ENCODE measurements at regions not wholly inside any gene's neighbourhood (a gene's known extent, or its start where the extent isn't known, plus 50 kb on each side); places are given as distances from the start of the nearest gene placed in this dataset.

GRCh38 chr4:130922955-130923354, 1827.0 kb downstream of the C4orf33 start:
- TF ChIP-seq CTCF (IDR thresholded peaks at IDR 0.05; ENCODE audit: low read depth, low read length) (no peak), EZH2phosphoT487 (IDR thresholded peaks at IDR 0.05; ENCODE audit: low read depth) (no peak)
- H3K27ac ChIP-seq (ENCODE audit: low read length): no peak overlapping the region
- H3K4me2 ChIP-seq (ENCODE audit: low read length): no peak overlapping the region
- no peaks in the 10 kb centered on the region for H3K27me3 ChIP-seq (ENCODE audit: low read depth, low read length)
- no peaks in the 10 kb centered on the region for H3K36me3 ChIP-seq (replicated peaks; ENCODE audit: low read depth, low read length)
- H2AFZ ChIP-seq (ENCODE audit: low read depth, low read length): no peak overlapping the region
- H3K9me3 ChIP-seq (ENCODE audit: insufficient read depth, low read length): peaks cover 3% of the 10 kb centered on the region; the same call in 1 of the 2 replicates
- H3K9ac ChIP-seq (ENCODE audit: low read length): no peak overlapping the region
- no peaks in the 10 kb centered on the region for H3K4me1 ChIP-seq (ENCODE audit: low read length)
- no peak overlapping the region for H3K4me3 ChIP-seq (ENCODE audit: low read length)
- no peaks in the 10 kb centered on the region for H4K20me1 ChIP-seq (ENCODE audit: insufficient read depth, low read length)
- no peaks in the 10 kb centered on the region for H3K79me2 ChIP-seq (ENCODE audit: low read length)

- Histone ChIP-seq H2AFZ (ENCODE audit: low read depth, low read length) (no peak overlapping the region), H3K27me3 (ENCODE audit: low read depth, low read length) (no peaks in the 10 kb centered on the region), H3K27ac (ENCODE audit: low read length) (no peak overlapping the region), H3K36me3 (replicated peaks; ENCODE audit: low read depth, low read length) (no peaks in the 10 kb centered on the region), H3K9ac (ENCODE audit: low read length) (no peak overlapping the region), H3K4me2 (ENCODE audit: low read length) (no peak overlapping the region), H4K20me1 (ENCODE audit: insufficient read depth, low read length) (no peaks in the 10 kb centered on the region), H3K79me2 (ENCODE audit: low read length) (no peaks in the 10 kb centered on the region), H3K9me3 (ENCODE audit: insufficient read depth, low read length) (no peaks in the 10 kb centered on the region), H3K4me3 (ENCODE audit: low read length) (no peak overlapping the region), H3K4me1 (ENCODE audit: low read length) (no peaks in the 10 kb centered on the region)
- TF ChIP-seq EZH2phosphoT487 (IDR thresholded peaks at IDR 0.05; ENCODE audit: low read depth): no peak
- TF ChIP-seq CTCF (IDR thresholded peaks at IDR 0.05; ENCODE audit: low read depth, low read length): no peak
Observed at GRCh38 chr4:130955520-130955919, 1859.6 kb downstream of the C4orf33 start.

GRCh38 chr4:130985371-130985770, 1889.4 kb downstream of the C4orf33 start:
- H2AFZ ChIP-seq (ENCODE audit: low read depth, low read length): no peak overlapping the region
- H3K4me1 ChIP-seq (ENCODE audit: low read length): no peaks in the 10 kb centered on the region
- H3K36me3 ChIP-seq (replicated peaks; ENCODE audit: low read depth, low read length): no peaks in the 10 kb centered on the region
- H3K79me2 ChIP-seq (ENCODE audit: low read length): no peaks in the 10 kb centered on the region
- no peak overlapping the region for H3K27ac ChIP-seq (ENCODE audit: low read length)
- no peak for TF ChIP-seq CTCF (IDR thresholded peaks at IDR 0.05; ENCODE audit: low read depth, low read length)
- H4K20me1 ChIP-seq (ENCODE audit: insufficient read depth, low read length): no peaks in the 10 kb centered on the region
- H3K9ac ChIP-seq (ENCODE audit: low read length): no peak overlapping the region
- no peaks in the 10 kb centered on the region for H3K9me3 ChIP-seq (ENCODE audit: insufficient read depth, low read length)
- no peaks in the 10 kb centered on the region for H3K27me3 ChIP-seq (ENCODE audit: low read depth, low read length)
- H3K4me3 ChIP-seq (ENCODE audit: low read length): no peak overlapping the region
- H3K4me2 ChIP-seq (ENCODE audit: low read length): no peak overlapping the region

GRCh38 chr4:130995988-130996387, 1900.0 kb downstream of the C4orf33 start:
- H4K20me1 ChIP-seq (ENCODE audit: insufficient read depth, low read length): no peaks in the 10 kb centered on the region
- H3K27me3 ChIP-seq (ENCODE audit: low read depth, low read length): no peaks in the 10 kb centered on the region
- H3K79me2 ChIP-seq (ENCODE audit: low read length): no peaks in the 10 kb centered on the region
- H3K9ac ChIP-seq (ENCODE audit: low read length): no peak overlapping the region
- H3K4me3 ChIP-seq (ENCODE audit: low read length): no peak overlapping the region
- no peaks in the 10 kb centered on the region for H3K4me1 ChIP-seq (ENCODE audit: low read length)
- H3K4me2 ChIP-seq (ENCODE audit: low read length): no peak overlapping the region
- 0 out of 2 replicates have a peak, but pooled peaks cover 1% of the 10 kb centered on the region for H3K9me3 ChIP-seq (ENCODE audit: insufficient read depth, low read length)
- H3K27ac ChIP-seq (ENCODE audit: low read length): no peak overlapping the region
- H2AFZ ChIP-seq (ENCODE audit: low read depth, low read length): no peak overlapping the region
- TF ChIP-seq CTCF (IDR thresholded peaks at IDR 0.05; ENCODE audit: low read depth, low read length) (no peak), EZH2phosphoT487 (IDR thresholded peaks at IDR 0.05; ENCODE audit: low read depth) (no peak)
- no peaks in the 10 kb centered on the region for H3K36me3 ChIP-seq (replicated peaks; ENCODE audit: low read depth, low read length)

Measured in OCI-LY3 (cell line).